ENCODE measurements at regions not wholly inside any gene's neighbourhood (a gene's known extent, or its start where the extent isn't known, plus 50 kb on each side); places are given as distances from the start of the nearest gene placed in this dataset.
"Not testable (repeated sequence)": the region's sequence is repeated elsewhere in the genome, so short reads cannot be mapped to it uniquely, and the experiment has no call there.

- DNase-seq = no peak
Measured at GRCh38 chr2:16726577-16726976, 60.9 kb upstream of the CYRIA start.

- DNase-seq = no peak
Measured at GRCh38 chr2:16726147-16726546, 60.5 kb upstream of the CYRIA start.

- no peak for DNase-seq
Measured at GRCh38 chr2:16725549-16725948, 59.9 kb upstream of the CYRIA start.

GRCh38 chr2:16722677-16723076, 57.0 kb upstream of the CYRIA start:
- no peak for DNase-seq

- no peak for DNase-seq
Measured at GRCh38 chr2:16722126-16722525, 56.5 kb upstream of the CYRIA start.

GRCh38 chr2:16721529-16721928, 55.9 kb upstream of the CYRIA start:
- DNase-seq = not testable (repeated sequence)

GRCh38 chr2:16720737-16721136, 55.1 kb upstream of the CYRIA start:
- not testable (repeated sequence) for DNase-seq

GRCh38 chr2:16719485-16719808, 53.8 kb upstream of the CYRIA start:
- DNase-seq = no peak

- peak in 1 of 2 donors; percentile 10 for DNase-seq
Measured at GRCh38 chr2:16718576-16719484, 53.2 kb upstream of the CYRIA start.

- DNase-seq = no peak
Measured at GRCh38 chr2:16717477-16717876, 51.8 kb upstream of the CYRIA start.

- no peak for DNase-seq
Measured at GRCh38 chr2:16716944-16717343, 51.3 kb upstream of the CYRIA start.

GRCh38 chr2:16716024-16716423, 50.4 kb upstream of the CYRIA start:
- DNase-seq = no peak
